ENCODE measurements at regions not wholly inside any gene's neighbourhood (a gene's known extent, or its start where the extent isn't known, plus 50 kb on each side); places are given as distances from the start of the nearest gene placed in this dataset.

DNA sequence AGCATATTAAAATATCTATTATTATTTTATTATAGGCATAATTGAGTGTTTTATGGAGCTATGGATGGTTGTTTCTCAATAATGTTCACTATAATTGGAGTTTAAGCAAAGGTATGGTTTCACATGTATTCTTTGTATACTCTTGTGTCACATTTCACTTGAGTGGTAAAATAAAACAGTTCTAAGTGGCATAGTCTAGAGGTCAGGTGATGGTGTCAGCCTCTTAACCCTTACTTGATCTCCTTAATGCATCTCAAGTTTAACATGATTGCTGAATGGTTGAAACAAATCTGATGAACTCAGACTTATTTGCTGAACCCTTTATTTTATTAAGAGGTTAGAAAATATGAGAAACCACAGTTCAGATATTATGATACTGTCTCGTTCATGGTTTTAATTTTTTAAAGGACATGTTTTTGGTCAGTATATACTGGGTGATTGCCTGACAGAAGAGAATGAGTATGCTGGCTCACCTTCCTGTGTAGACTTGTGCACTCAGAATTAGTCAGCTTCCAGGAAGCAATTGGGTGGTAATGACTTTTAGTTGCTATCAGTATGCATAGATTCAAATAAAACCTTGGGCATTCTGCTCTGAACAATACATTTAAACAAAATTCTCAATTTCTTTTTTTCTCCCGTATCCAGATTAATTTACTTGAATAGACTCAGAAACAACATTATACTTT lies 464.6 kb downstream of the PCNX1 start:
- no peaks in the 10 kb centered on the region for H4K20me1 ChIP-seq (ENCODE audit: control insufficient read depth, insufficient read depth, insufficient read length)
- no peak overlapping the region for H3K18ac ChIP-seq (ENCODE audit: insufficient read length, low read depth, low read length)
- Mint-ChIP-seq H3K9me3 (peaks cover 16 to 17% of the 10 kb centered on the region in 2 experiments), H3K36me3 (ENCODE audit: insufficient read depth in 1 of 3, low read depth in 3 of 3) (peaks cover 9 to 21% (median 11%) of the 10 kb centered on the region in 3 experiments), H3K4me3 (no peak overlapping the region), H3K27me3 (ENCODE audit: low read depth) (no peaks in the 10 kb centered on the region), H3K27ac (0 out of 7 replicates have a peak overlapping the region, but pooled peaks of 1 of the 3 experiments have one; percentile 21), H3K4me1 (peaks cover 6 to 7% of the 10 kb centered on the region in 2 experiments; a peak in 2 of 4 replicates)
- TF ChIP-seq, protein P1, sequence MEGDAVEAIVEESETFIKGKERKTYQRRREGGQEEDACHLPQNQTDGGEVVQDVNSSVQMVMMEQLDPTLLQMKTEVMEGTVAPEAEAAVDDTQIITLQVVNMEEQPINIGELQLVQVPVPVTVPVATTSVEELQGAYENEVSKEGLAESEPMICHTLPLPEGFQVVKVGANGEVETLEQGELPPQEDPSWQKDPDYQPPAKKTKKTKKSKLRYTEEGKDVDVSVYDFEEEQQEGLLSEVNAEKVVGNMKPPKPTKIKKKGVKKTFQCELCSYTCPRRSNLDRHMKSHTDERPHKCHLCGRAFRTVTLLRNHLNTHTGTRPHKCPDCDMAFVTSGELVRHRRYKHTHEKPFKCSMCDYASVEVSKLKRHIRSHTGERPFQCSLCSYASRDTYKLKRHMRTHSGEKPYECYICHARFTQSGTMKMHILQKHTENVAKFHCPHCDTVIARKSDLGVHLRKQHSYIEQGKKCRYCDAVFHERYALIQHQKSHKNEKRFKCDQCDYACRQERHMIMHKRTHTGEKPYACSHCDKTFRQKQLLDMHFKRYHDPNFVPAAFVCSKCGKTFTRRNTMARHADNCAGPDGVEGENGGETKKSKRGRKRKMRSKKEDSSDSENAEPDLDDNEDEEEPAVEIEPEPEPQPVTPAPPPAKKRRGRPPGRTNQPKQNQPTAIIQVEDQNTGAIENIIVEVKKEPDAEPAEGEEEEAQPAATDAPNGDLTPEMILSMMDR (conservative IDR thresholded peaks at IDR 0.05) = no peak
- H3K14ac ChIP-seq (ENCODE audit: insufficient read depth, low read length) = no peak overlapping the region
- H3K4ac ChIP-seq (ENCODE audit: low read depth, low read length) = no peak overlapping the region
- no peak overlapping the region for H4K8ac ChIP-seq (replicated peaks; ENCODE audit: insufficient read length, low read depth, low read length)
- H3K9ac ChIP-seq (ENCODE audit: extremely low read depth, insufficient read length, low read length) = no peak overlapping the region
- H4K91ac ChIP-seq (ENCODE audit: insufficient read length, low read depth, low read length) = no peak overlapping the region
- H2AFZ ChIP-seq (ENCODE audit: low read length) = no peak overlapping the region
- H3K9me3 ChIP-seq (ENCODE audit: control insufficient read depth, low read depth, low read length) = no peaks in the 10 kb centered on the region
- H4K5ac ChIP-seq (ENCODE audit: insufficient read length, low read depth, low read length) = no peak overlapping the region
- H2BK120ac ChIP-seq (ENCODE audit: low read depth, low read length, poor library complexity, severe bottlenecking) = no peak overlapping the region
- H3K79me2 ChIP-seq (ENCODE audit: insufficient read depth, low read length) = peaks cover 8% of the 10 kb centered on the region; the same call in 1 of the 2 replicates
- H3K23ac ChIP-seq (ENCODE audit: insufficient read length, low read depth, low read length) = no peak overlapping the region
- no peak overlapping the region for H2BK20ac ChIP-seq (ENCODE audit: low read depth, low read length, poor library complexity, severe bottlenecking)
- H2BK12ac ChIP-seq (ENCODE audit: insufficient read length, low read depth, low read length) = no peak overlapping the region
- H2BK5ac ChIP-seq (ENCODE audit: insufficient read length, low read length) = no peak overlapping the region
- no peaks in the 10 kb centered on the region for H3K27me3 ChIP-seq (ENCODE audit: insufficient read depth, low read length)
- DNase-seq = no peak
- H3T11ph ChIP-seq (ENCODE audit: low read length) = no peak overlapping the region
- H2AK5ac ChIP-seq (ENCODE audit: insufficient read length, low read length) = no peak overlapping the region
- H3K23me2 ChIP-seq (ENCODE audit: insufficient read length, low read depth, low read length, poor library complexity, severe bottlenecking) = no peaks in the 10 kb centered on the region
- 100% methylated on average over 1 of the region's 2 CpGs for WGBS (ENCODE audit: extremely low coverage, insufficient read length, low lambda C conversion rate)
- 0 out of 2 replicates have a peak, but pooled peaks cover 2% of the 10 kb centered on the region for H3K4me1 ChIP-seq (ENCODE audit: insufficient read depth, low read length)
- no peak overlapping the region for H2BK15ac ChIP-seq (ENCODE audit: low read depth, low read length)
- H3K79me1 ChIP-seq (ENCODE audit: insufficient read depth, low read depth, low read length, poor library complexity, severe bottlenecking) = peaks cover 3% of the 10 kb centered on the region
- H3K56ac ChIP-seq (ENCODE audit: insufficient read length, low read depth, low read length) = no peak overlapping the region
- H3K4me2 ChIP-seq (ENCODE audit: insufficient read depth, insufficient read length, low read length) = no peak overlapping the region
- H3K27ac ChIP-seq (ENCODE audit: insufficient read length, low read depth, low read length) = no peak overlapping the region
